ENCODE measurements at regions not wholly inside any gene's neighbourhood (a gene's known extent, or its start where the extent isn't known, plus 50 kb on each side); places are given as distances from the start of the nearest gene placed in this dataset.
A peak's percentile ranks its signal among the peaks of the same experiment; 100 is the strongest.

DNA sequence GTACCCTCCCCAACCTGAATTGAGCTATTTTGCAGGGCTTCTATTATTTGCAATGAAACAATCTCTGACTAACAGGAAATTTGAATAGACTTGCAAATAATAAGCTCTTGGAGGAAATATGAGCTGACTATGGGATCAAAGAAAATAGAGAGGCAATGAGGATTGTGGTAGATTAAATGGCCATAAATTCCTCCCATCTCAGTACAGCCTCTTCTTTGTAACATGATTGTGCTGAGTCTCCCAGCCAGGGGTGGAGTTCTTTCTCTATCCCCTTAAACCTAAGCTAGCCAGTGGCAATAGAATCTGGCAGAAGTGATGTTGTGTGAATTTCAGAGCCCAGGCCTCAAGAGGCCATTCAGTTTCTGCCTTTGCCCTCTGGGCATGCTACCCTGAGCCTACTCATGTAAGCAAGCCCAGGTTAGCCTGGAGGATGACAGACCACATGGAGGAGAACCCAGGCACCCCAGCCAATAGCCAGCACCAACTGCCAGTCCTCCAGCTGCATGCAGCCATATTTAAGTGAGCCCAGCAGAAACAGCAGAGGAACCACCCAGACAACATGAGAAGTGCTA lies 86.8 kb upstream of the TP53I11 start:
- Histone ChIP-seq H3K4me3 (no peak overlapping the region), H3K4me1 (peaks cover 0 to 5% (median 3%) of the 10 kb centered on the region in 4 donors), H3K27ac (no peak overlapping the region), H3K9me3 (peaks cover 0 to 15% (median 9%) of the 10 kb centered on the region in 3 donors), H3K27me3 (no peaks in the 10 kb centered on the region), H3K36me3 (no peaks in the 10 kb centered on the region)
- intact Hi-C loops (cut with DNase I; ENCODE audit: low total_unique reads), result no loop called here
- DNase-seq, result no peak
- no peak for TF ChIP-seq CTCF (IDR thresholded peaks at IDR 0.05)

- Histone ChIP-seq H3K4me3 (no peak overlapping the region), H3K27me3 (no peaks in the 10 kb centered on the region), H3K9me3 (peaks cover 0 to 15% (median 9%) of the 10 kb centered on the region in 3 donors), H3K36me3 (no peaks in the 10 kb centered on the region), H3K27ac (no peak overlapping the region), H3K4me1 (peaks cover 0 to 15% (median 12%) of the 10 kb centered on the region in 4 donors)
- intact Hi-C loops (cut with DNase I; ENCODE audit: low total_unique reads), result no loop called here
- no peak for TF ChIP-seq CTCF (IDR thresholded peaks at IDR 0.05)
- no peak for DNase-seq
Observed at GRCh38 chr11:45038923-45039322, 88.2 kb upstream of the TP53I11 start.

DNA sequence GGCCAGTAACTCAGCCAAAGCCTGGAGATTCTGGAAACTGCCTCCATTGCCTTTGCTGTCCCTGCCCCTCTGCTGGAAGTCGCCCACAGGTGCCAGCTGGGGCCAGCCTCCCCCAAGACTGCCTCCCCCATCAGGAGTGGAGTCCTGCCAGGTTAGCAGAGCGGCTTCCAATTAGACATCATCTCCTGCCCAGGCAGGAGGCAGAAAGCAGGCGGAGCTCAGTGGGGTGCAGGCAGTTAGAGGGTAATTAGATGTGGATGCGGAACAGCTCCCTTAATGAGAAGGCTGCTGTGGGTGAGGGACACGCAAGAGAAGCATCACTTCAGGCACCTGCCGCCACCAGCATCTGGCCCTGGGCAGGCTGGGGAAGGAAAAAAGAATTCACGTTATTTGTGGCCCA lies 90.9 kb upstream of the TP53I11 start:
- Histone ChIP-seq H3K4me1 (peaks cover 0 to 15% (median 12%) of the 10 kb centered on the region in 4 donors), H3K27ac (no peak overlapping the region), H3K4me3 (no peak overlapping the region), H3K27me3 (no peaks in the 10 kb centered on the region), H3K9me3 (peaks cover 0 to 15% (median 9%) of the 10 kb centered on the region in 3 donors), H3K36me3 (no peaks in the 10 kb centered on the region)
- no peak for DNase-seq
- no peak for TF ChIP-seq CTCF (IDR thresholded peaks at IDR 0.05)
- intact Hi-C loops (cut with DNase I; ENCODE audit: low total_unique reads), result no loop called here

GRCh38 chr11:45042560-45042959 lies 91.9 kb upstream of the TP53I11 start:
- DNase-seq, result peak; percentile 75 to 87
- peaks cover 0 to 15% (median 9%) of the 10 kb centered on the region in 3 donors for H3K9me3 ChIP-seq
- H3K4me3 ChIP-seq, result no peak overlapping the region
- no peaks in the 10 kb centered on the region for H3K36me3 ChIP-seq
- no peaks in the 10 kb centered on the region for H3K27me3 ChIP-seq
- H3K4me1 ChIP-seq, result peaks cover 0 to 15% (median 12%) of the 10 kb centered on the region in 4 donors
- intact Hi-C loops (cut with DNase I; ENCODE audit: low total_unique reads), result no loop called here
- no peak for TF ChIP-seq CTCF (IDR thresholded peaks at IDR 0.05)
- no peak overlapping the region for H3K27ac ChIP-seq

- Histone ChIP-seq H3K9me3 (peaks cover 0 to 9% (median 4%) of the 10 kb centered on the region in 3 donors), H3K27ac (no peak overlapping the region), H3K36me3 (no peaks in the 10 kb centered on the region), H3K4me1 (peaks cover 0 to 15% (median 12%) of the 10 kb centered on the region in 4 donors), H3K4me3 (no peak overlapping the region), H3K27me3 (no peaks in the 10 kb centered on the region)
- no peak for DNase-seq
- intact Hi-C loops (cut with DNase I; ENCODE audit: low total_unique reads), result no loop called here
- no peak for TF ChIP-seq CTCF (IDR thresholded peaks at IDR 0.05)
Observed at GRCh38 chr11:45043755-45044475, 93.2 kb upstream of the TP53I11 start.

All from tibial artery (tissue), 4 donors.